GM12878 (cell line): ENCODE measurements at regions not wholly inside any gene's neighbourhood (a gene's known extent, or its start where the extent isn't known, plus 50 kb on each side); places are given as distances from the start of the nearest gene placed in this dataset.

ENCODE experiments used
- ATAC-seq: fragments of 200-7000 bp; cut with Tn5 transposase; 3 replicates; pipeline ENCODE4 v1.9.1; 2020; ENCODE audit warnings: mild to moderate bottlenecking, moderate library complexity
- BruUV-seq: library from RNA; stranded (reverse); fragments of 400-500 nt; replicated peaks from 2 replicates; lab custom pipeline; 2021; lab: Mats Ljungman, UMichigan
- CTCF ChIA-PET: fragments of 300-600 bp; sonication (Branson Sonifier 250); formaldehyde crosslinking; extraction: SDS; loops from one replicate; lab custom pipeline; 2021; ENCODE audit warnings: inconsistent platforms; lab: Yijun Ruan, JAX
- POLR2A ChIA-PET: fragments of 350-600 bp; formaldehyde crosslinking; extraction: SDS; loops from one replicate; lab custom pipeline; 2021; ENCODE audit warnings: inconsistent platforms; lab: Charles Lee
- RAD21 ChIA-PET: fragments of 300-600 bp; sonication (Branson Sonifier 250); formaldehyde crosslinking; loops from one replicate; lab custom pipeline; 2023; ENCODE audit warnings: antibody characterized with exemption; ENCODE audit not compliant: unreplicated experiment; lab: Charles Lee
- SMC1A ChIA-PET: fragments of 300-600 bp; sonication (Branson Sonifier 250); formaldehyde crosslinking; loops from one replicate; lab custom pipeline; 2023; ENCODE audit not compliant: unreplicated experiment, uncharacterized antibody; lab: Charles Lee
- DNase-seq: peaks from one replicate; pipeline ENCODE4 v3.0.0-alpha.2; 2011; ENCODE audit warnings: low read depth, low spot score
- FAIRE-seq: peaks from 3 replicates; lab custom pipeline; 2011; peaks lifted over from hg19 to GRCh38; lab: Jason Lieb, UNC
- H2AFZ ChIP-seq: 2 replicates; pipeline ENCODE4 v1.6.0; 2011; ENCODE audit warnings: low read depth, low read length, control low read depth; ENCODE audit not compliant: control insufficient read depth
- H3K27ac ChIP-seq: 2 replicates; pipeline ENCODE4 v1.5.1; 2011; ENCODE audit warnings: control low read depth; ENCODE audit not compliant: control insufficient read depth, insufficient read depth
- H3K27me3 ChIP-seq, 2 experiments: replicated peaks in 1 of 2; 2 replicates each; pipeline versions ENCODE4 v1.6.0 to v1.6.1; 2011; ENCODE audit warnings: low read length in 1 of 2; ENCODE audit not compliant: control insufficient read depth in 2 of 2, insufficient read depth in 2 of 2
- H3K36me3 ChIP-seq, 2 experiments: 2 replicates each; pipeline ENCODE4 v1.5.1; 2011; ENCODE audit warnings: low read length in 1 of 2; ENCODE audit not compliant: control insufficient read depth in 2 of 2, insufficient read depth in 2 of 2
- H3K4me1 ChIP-seq: 2 replicates; pipeline ENCODE4 v1.6.1; 2011; ENCODE audit warnings: mild to moderate bottlenecking, low read length, moderate library complexity, mixed read lengths; ENCODE audit not compliant: control insufficient read depth, insufficient read depth
- H3K4me2 ChIP-seq: 2 replicates; pipeline ENCODE4 v1.6.0; 2011; ENCODE audit warnings: control low read depth; ENCODE audit not compliant: control insufficient read depth, insufficient read depth
- H3K4me3 ChIP-seq: fragments of 200-600 bp; sonication (generic); 2 replicates; pipeline ENCODE4 v1.5.1; 2016
- H3K79me2 ChIP-seq: 2 replicates; pipeline ENCODE4 v1.6.0; 2011; ENCODE audit warnings: low read length; ENCODE audit not compliant: control insufficient read depth, insufficient read depth
- H3K9ac ChIP-seq: 2 replicates; pipeline ENCODE4 v1.8.0; 2011; ENCODE audit warnings: low read length, control low read depth, mixed read lengths; ENCODE audit not compliant: control insufficient read depth, insufficient read depth
- H3K9me3 ChIP-seq: replicated peaks from 3 replicates; pipeline ENCODE4 v1.5.1; 2011; ENCODE audit warnings: mild to moderate bottlenecking, low read length; ENCODE audit not compliant: control insufficient read depth, insufficient read depth
- H4K20me1 ChIP-seq: 2 replicates; pipeline ENCODE4 v1.6.0; 2011; ENCODE audit not compliant: control insufficient read depth, insufficient read depth
- EP300 ChIP-seq, 2 experiments: fragments of 150-350 bp in 1 of 2; IDR thresholded peaks; 2 replicates each; pipeline ENCODE4 v1.6.1; 2011 to 2012; ENCODE audit warnings: low read depth in 2 of 2, low read length in 2 of 2, borderline replicate concordance in 1 of 2, improper control_type of control experiment in 1 of 2, inconsistent platforms in 1 of 2; ENCODE audit not compliant: control insufficient read depth in 1 of 2
- NR2F1 ChIP-seq: fragments of 450-650 bp; conservative IDR thresholded peaks from 2 replicates; pipeline ENCODE4 v1.6.1; 2017; ENCODE audit warnings: mild to moderate bottlenecking
- PML ChIP-seq: IDR thresholded peaks from 2 replicates; pipeline ENCODE4 v1.6.1; 2012; ENCODE audit warnings: low read length, inconsistent platforms
- POLR2A ChIP-seq: IDR thresholded peaks from 2 replicates; pipeline ENCODE4 v1.6.1; 2011; ENCODE audit warnings: low read depth, mild to moderate bottlenecking, low read length
- SPI1 ChIP-seq: IDR thresholded peaks from 2 replicates; pipeline ENCODE4 v1.6.1; 2011; ENCODE audit warnings: low read depth, mild to moderate bottlenecking, low read length, moderate library complexity, borderline replicate concordance; ENCODE audit not compliant: insufficient read depth
- WGBS: methylation state at CpG from one replicate; pipeline ENCODE4 v1.1.6; 2016; ENCODE audit warnings: low lambda C conversion rate; ENCODE audit not compliant: insufficient replicate concordance, insufficient coverage; ENCODE audit errors: missing lambda C conversion rate; 5-methylcytosine and 5-hydroxymethylcytosine counted together
- in situ Hi-C: fragments of 300-500 bp; cut with MboI; formaldehyde crosslinking; loops from 9 replicates; pipeline ENCODE4 v1.14.3; 2018; ENCODE audit warnings: mixed read lengths
- intact Hi-C: fragments of 100-400 bp; cut with micrococcal nuclease; formaldehyde crosslinking; loops from one replicate; pipeline ENCODE4 v1.14.2; 2022; ENCODE audit not compliant: unreplicated experiment

DNA sequence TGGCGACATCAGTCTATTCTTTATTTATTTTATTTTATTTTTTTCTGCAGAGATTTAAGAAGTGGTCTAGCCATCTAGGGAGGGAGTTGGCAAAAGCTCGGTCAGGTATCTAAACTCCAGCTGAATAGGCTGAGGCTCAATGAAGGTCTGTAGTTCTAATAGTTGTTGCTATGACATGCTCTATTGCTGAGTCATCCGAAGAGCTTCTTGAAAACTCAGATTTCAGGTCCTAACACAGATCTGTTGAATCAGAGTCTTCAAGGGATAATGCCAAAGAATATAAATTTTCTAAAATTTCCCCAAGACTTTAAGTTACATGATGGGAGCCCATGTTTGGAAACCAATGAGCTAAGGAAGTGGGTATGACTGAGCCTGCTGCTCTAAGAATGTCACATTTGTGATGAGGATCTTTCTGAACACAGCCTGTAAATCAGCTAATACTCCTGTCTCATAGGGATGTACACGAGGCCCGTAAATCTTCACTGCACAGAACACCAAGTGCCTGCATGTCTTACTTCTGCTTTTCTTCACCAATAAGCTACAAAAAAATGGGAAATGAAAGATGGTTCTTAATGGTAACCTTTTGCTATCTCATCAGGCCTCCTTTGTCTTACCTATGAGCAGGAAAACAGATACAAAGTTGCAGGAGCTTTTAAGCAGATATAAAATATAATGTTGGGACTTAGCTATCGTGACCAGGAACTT is 901.4 kb upstream of the API5 start:
- POLR2A ChIA-PET: no interaction called here
- no peaks in the 10 kb centered on the region for H4K20me1 ChIP-seq
- in situ Hi-C loops (no loop called here), intact Hi-C loops (no loop called here)
- H3K27me3 ChIP-seq: no peaks in the 10 kb centered on the region
- no peak overlapping the region for H3K4me2 ChIP-seq
- CTCF ChIA-PET: interaction anchor here (1.3 kb wide), 1 partner anchor 8 kb away, joined by 4 read pairs; no protein-coding TSS in a partner anchor
- H3K36me3 ChIP-seq: no peaks in the 10 kb centered on the region
- DNase-seq (no peak), FAIRE-seq (peak; percentile 52), ATAC-seq (peak; percentile 77)
- no peaks in the 10 kb centered on the region for H3K4me1 ChIP-seq
- H3K9me3 ChIP-seq: no peaks in the 10 kb centered on the region
- no peak overlapping the region for H3K9ac ChIP-seq
- RAD21 ChIA-PET: no interaction called here
- TF ChIP-seq POLR2A (no peak), SPI1 (peak; percentile 49), EP300 (IDR thresholded peaks at IDR 0.05; ENCODE audit: borderline replicate concordance in 1 of 2, control insufficient read depth in 1 of 2, low read depth in 2 of 2, low read length in 2 of 2) (peak in 1 of 2 experiments; percentile 17; a peak in 1 of 4 replicates)
- H3K4me3 ChIP-seq: no peak overlapping the region
- no peak overlapping the region for H3K27ac ChIP-seq
- no TSS peak for BruUV-seq
- SMC1A ChIA-PET: no interaction called here
- 13% methylated on average over 6 of the region's 6 CpGs for WGBS
- no peaks in the 10 kb centered on the region for H3K79me2 ChIP-seq
- no peak overlapping the region for H2AFZ ChIP-seq

DNA sequence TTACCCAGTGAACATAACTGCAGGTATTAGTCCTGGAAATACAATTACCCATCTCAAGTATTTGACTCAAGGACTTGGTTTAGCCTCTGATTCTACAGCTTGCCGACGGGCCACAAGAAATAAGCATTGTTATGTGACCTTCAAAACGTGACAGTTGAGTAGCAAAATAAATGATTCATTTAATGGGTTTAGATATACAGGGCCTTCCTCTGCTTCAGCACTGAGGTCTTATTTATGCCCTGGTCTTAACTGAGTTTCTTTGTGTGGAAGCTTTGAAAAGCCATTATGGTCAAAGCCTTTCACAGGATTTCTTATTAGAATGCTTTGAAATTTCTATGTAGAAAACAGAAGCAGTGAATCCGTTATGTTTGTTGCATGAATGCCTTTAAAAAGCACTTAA is 899.2 kb upstream of the API5 start:
- in situ Hi-C loops (no loop called here), intact Hi-C loops (no loop called here)
- Histone ChIP-seq H4K20me1 (no peaks in the 10 kb centered on the region), H3K27me3 (no peaks in the 10 kb centered on the region), H3K4me2 (no peak overlapping the region), H3K4me3 (no peak overlapping the region), H3K4me1 (no peaks in the 10 kb centered on the region), H3K27ac (no peak overlapping the region), H3K79me2 (no peaks in the 10 kb centered on the region), H3K9me3 (no peaks in the 10 kb centered on the region), H3K36me3 (no peaks in the 10 kb centered on the region), H2AFZ (no peak overlapping the region), H3K9ac (no peak overlapping the region)
- RAD21 ChIA-PET: no interaction called here
- SMC1A ChIA-PET: interaction anchor here (1.2 kb wide), 1 partner anchor 12 kb away, joined by 3 read pairs; no protein-coding TSS in a partner anchor
- no peak for TF ChIP-seq NR2F1
- no peak for TF ChIP-seq PML
- ATAC-seq: no peak
- POLR2A ChIA-PET: no interaction called here
- CTCF ChIA-PET: no interaction called here
- no TSS peak for BruUV-seq
- no peak for FAIRE-seq
- no peak for DNase-seq
- WGBS: 26% methylated on average over 4 of the region's 4 CpGs
